Umbilical cord (tissue), 1 donor: ENCODE measurements at regions not wholly inside any gene's neighbourhood (a gene's known extent, or its start where the extent isn't known, plus 50 kb on each side); places are given as distances from the start of the nearest gene placed in this dataset.
"Not testable (repeated sequence)": the region's sequence is repeated elsewhere in the genome, so short reads cannot be mapped to it uniquely, and the experiment has no call there.

ENCODE experiments used
- DNase-seq: peaks from one replicate; pipeline ENCODE4 v3.0.0-alpha.2; 2015; ENCODE audit warnings: low spot score

DNA sequence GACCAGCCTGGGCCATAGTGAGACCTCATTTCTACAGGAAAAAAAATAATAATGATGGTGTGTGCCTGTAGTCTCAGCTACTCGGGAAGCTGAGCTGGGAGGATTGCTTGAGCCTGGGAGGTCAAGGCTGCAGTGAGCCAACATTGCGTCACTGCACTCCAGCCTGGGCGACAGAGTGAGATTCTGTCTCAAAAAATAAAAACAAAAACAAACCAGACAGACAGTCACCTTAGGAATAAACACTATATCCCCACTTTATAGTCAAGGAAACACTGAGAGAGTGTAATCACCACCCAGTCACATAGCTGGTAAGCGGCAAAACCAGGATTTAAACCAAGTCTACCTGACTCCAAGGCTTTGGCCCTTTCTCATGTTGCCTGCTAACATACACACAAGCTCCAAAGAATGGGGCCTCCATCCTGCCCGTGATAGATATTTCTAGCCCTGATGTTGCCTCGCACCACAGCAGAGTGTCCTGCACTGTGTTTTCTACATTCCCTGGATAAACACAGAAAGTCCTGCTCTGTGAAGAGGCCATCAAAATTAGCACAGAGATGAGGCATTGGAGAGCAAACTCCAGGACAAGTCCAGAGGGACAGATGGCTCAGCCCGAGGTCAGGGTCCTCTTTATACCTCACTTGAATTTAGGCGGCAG lies 66.1 kb upstream of the SMURF2 start:
- DNase-seq: no peak

DNA sequence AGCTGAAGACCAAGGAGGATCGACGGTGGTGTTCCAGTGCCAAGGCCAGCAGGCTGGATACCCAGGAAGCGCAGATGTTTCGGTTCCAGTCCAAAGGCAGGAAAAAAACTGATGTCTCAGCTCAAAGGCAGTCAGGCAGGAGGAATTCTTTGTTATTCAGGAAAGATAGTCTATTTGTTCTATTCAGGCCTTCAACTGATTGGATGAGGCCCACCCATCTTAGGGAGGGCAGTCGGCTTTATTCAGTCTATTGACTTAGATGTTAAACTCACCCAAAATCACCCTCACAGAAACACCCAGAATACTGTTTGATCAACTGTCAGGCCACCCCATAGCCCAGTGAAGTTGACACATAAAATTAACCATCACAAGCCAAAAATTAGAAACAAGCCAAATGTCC lies 63.9 kb upstream of the SMURF2 start:
- not testable (repeated sequence) for DNase-seq

GRCh38 chr17:64724246-64724645 lies 62.1 kb upstream of the SMURF2 start:
- DNase-seq: peak; percentile 51

- no peak for DNase-seq
Measured at GRCh38 chr17:64723781-64724180, 61.7 kb upstream of the SMURF2 start.

- DNase-seq: peak; percentile 85
Measured at GRCh38 chr17:64721556-64721955, 59.4 kb upstream of the SMURF2 start.

- DNase-seq: not testable (repeated sequence)
Measured at GRCh38 chr17:64720253-64720652, 58.1 kb upstream of the SMURF2 start.

GRCh38 chr17:64719517-64719916 lies 57.4 kb upstream of the SMURF2 start:
- DNase-seq: not testable (repeated sequence)

DNA sequence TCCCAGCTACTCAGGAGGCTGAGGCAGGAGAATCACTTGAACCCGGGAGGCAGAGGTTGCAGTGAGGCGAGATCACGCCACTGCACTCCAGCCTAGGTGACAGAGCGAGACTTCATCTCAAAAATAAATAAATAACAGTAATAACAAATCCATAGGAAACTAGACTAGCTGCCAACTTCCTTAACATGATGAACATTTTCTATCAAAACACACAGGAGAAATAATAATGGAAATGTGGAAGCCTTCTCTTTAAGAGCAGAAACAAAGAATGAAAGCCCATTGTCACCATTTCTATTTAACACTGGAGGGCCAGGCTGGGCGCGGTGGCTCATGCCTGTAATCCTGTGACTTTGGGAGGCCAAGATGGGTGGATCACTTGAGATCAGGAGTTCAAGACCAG lies 56.7 kb upstream of the SMURF2 start:
- DNase-seq: not testable (repeated sequence)

GRCh38 chr17:64718058-64718457 lies 56.0 kb upstream of the SMURF2 start:
- no peak for DNase-seq

GRCh38 chr17:64716496-64716895 lies 54.4 kb upstream of the SMURF2 start:
- DNase-seq: not testable (repeated sequence)

DNA sequence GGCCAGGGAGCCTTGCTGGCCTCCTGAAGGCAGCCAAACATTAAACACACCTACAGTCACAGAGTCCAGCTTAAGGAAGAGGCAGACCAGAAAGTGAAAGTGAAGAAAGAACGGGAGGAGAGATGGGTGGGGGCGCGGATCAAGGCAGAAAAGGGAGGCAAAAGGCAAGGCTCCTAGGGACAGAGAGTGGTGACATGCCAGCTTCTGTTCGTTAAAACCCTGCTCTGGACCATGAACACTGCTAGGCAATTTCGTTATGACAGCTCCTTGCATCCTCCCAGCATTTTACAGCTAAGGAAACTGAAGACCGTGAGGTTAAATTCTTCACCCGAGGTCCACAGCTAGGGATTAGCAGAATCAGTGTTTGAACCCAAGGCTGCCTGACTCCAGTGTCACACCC lies 51.7 kb upstream of the SMURF2 start:
- not testable (repeated sequence) for DNase-seq

GRCh38 chr17:64712557-64713351 lies 50.6 kb upstream of the SMURF2 start:
- DNase-seq: not testable (repeated sequence)
